HepG2 (cell line): ENCODE measurements at regions not wholly inside any gene's neighbourhood (a gene's known extent, or its start where the extent isn't known, plus 50 kb on each side); places are given as distances from the start of the nearest gene placed in this dataset.

Experiments used
- ATAC-seq: fragments of 200-7000 bp; cut with Tn5 transposase; 3 replicates; pipeline ENCODE4 v1.9.1; 2020; ENCODE audit warnings: mild to moderate bottlenecking, moderate library complexity
- BruUV-seq: library from RNA; stranded (reverse); fragments of 400-500 nt; replicated peaks from 2 replicates; lab custom pipeline; 2021; lab: Mats Ljungman, UMichigan
- CTCF ChIA-PET: fragments of 300-600 bp; formaldehyde crosslinking; extraction: SDS; loops from one replicate; lab custom pipeline; 2021; ENCODE audit warnings: low total read pairs, inconsistent platforms, low intra/inter-chr PET ratio; lab: Yijun Ruan, JAX
- POLR2A ChIA-PET: fragments of 350-600 bp; sonication (Branson Sonifier 250); formaldehyde crosslinking; loops from one replicate; lab custom pipeline; 2020; ENCODE audit warnings: antibody characterized with exemption, inconsistent platforms; lab: Yijun Ruan, JAX
- DNase-seq: peaks from one replicate; pipeline ENCODE4 v3.0.0-alpha.2; 2015; ENCODE audit warnings: low spot score
- FAIRE-seq: peaks from 3 replicates; lab custom pipeline; 2011; peaks lifted over from hg19 to GRCh38; lab: Jason Lieb, UNC
- H2AFZ ChIP-seq: one replicate; pipeline ENCODE4 v1.6.1; 2011; ENCODE audit warnings: low read length, inconsistent platforms
- H3K27ac ChIP-seq: fragments of 300-600 bp; 3 replicates; pipeline ENCODE4 v1.8.0; 2011; ENCODE audit warnings: mixed run types, mild to moderate bottlenecking, mixed read lengths, low read length, inconsistent platforms; ENCODE audit not compliant: insufficient read depth; ENCODE audit errors: extremely low read length
- H3K27me3 ChIP-seq, 2 experiments: fragments of 200-600 bp in 1 of 2; 2 replicates in 1 of 2; 3 replicates in 1 of 2; pipeline versions ENCODE4 v1.6.0 to v1.8.0; 2011; ENCODE audit warnings: low read length in 2 of 2, mild to moderate bottlenecking in 2 of 2, moderate library complexity in 2 of 2, inconsistent platforms in 1 of 2; ENCODE audit not compliant: insufficient read depth in 2 of 2, control insufficient read depth in 1 of 2
- H3K36me3 ChIP-seq, 2 experiments: fragments of 200-600 bp in 1 of 2; replicated peaks in 1 of 2; 2 replicates in 1 of 2; 3 replicates in 1 of 2; pipeline versions ENCODE4 v1.5.1 to v1.8.0; 2011; ENCODE audit warnings: low read length in 2 of 2, inconsistent platforms in 1 of 2; ENCODE audit not compliant: insufficient read depth in 2 of 2, control insufficient read depth in 1 of 2
- H3K4me1 ChIP-seq: 2 replicates; pipeline ENCODE4 v1.5.1; 2012; ENCODE audit warnings: low read length, inconsistent platforms; ENCODE audit not compliant: insufficient read depth
- H3K4me2 ChIP-seq: 2 replicates; pipeline ENCODE4 v1.6.0; 2011; ENCODE audit warnings: low read depth, low read length, inconsistent platforms
- H3K4me3 ChIP-seq, 3 experiments: fragments of 200-600 bp in 1 of 3; sonication (generic), shearing (Covaris generic) in 1 of 3; replicated peaks in 1 of 3; 2 replicates each; pipeline ENCODE4 v1.5.1; 2011 to 2016; ENCODE audit warnings: low read length in 3 of 3, inconsistent platforms in 2 of 3, low read depth in 2 of 3, mild to moderate bottlenecking in 2 of 3, control low read depth in 1 of 3, mixed read lengths in 1 of 3; ENCODE audit not compliant: insufficient read depth in 1 of 3
- H3K79me2 ChIP-seq: one replicate; pipeline ENCODE4 v1.6.1; 2011; ENCODE audit warnings: low read length, inconsistent platforms; ENCODE audit not compliant: insufficient read depth
- H3K9ac ChIP-seq: 2 replicates; pipeline ENCODE4 v1.6.0; 2011; ENCODE audit warnings: mild to moderate bottlenecking, low read depth, low read length, inconsistent platforms; ENCODE audit not compliant: insufficient read depth
- H3K9me3 ChIP-seq: 2 replicates; pipeline ENCODE4 v1.5.1; 2012; ENCODE audit warnings: mild to moderate bottlenecking, low read length
- H4K20me1 ChIP-seq: 2 replicates; pipeline ENCODE4 v1.6.0; 2011; ENCODE audit warnings: inconsistent platforms, mild to moderate bottlenecking, low read length, moderate library complexity; ENCODE audit not compliant: insufficient read depth
- DNMT3B ChIP-seq: conservative IDR thresholded peaks from 2 replicates; pipeline ENCODE4 v1.6.1; 2016; ENCODE audit warnings: missing biosample characterization, control low read depth
- KLF12 ChIP-seq: sonication (generic); formaldehyde crosslinking; IDR thresholded peaks from 2 replicates; pipeline ENCODE4 v1.4.0; 2020; ENCODE audit warnings: missing genetic modification reagents, borderline replicate concordance
- SIX4 ChIP-seq: sonication (generic); formaldehyde crosslinking; IDR thresholded peaks from 2 replicates; pipeline ENCODE4 v1.4.0; 2020; ENCODE audit warnings: missing genetic modification reagents
- ZFYVE20 ChIP-seq: sonication (generic); formaldehyde crosslinking; IDR thresholded peaks from 2 replicates; pipeline ENCODE4 v1.8.0; 2023; ENCODE audit warnings: low read depth, mild to moderate bottlenecking, moderate library complexity, missing genetic modification reagents, borderline replicate concordance
- ZNF256 ChIP-seq: sonication (generic); formaldehyde crosslinking; conservative IDR thresholded peaks from 2 replicates; pipeline ENCODE4 v1.4.0; 2020; ENCODE audit warnings: missing genetic modification reagents
- ZNF75D ChIP-seq: sonication (generic); formaldehyde crosslinking; IDR thresholded peaks from 2 replicates; pipeline ENCODE4 v1.8.1; 2023; ENCODE audit warnings: missing genetic modification reagents, mild to moderate bottlenecking, borderline replicate concordance
- ZNF776 ChIP-seq: sonication (generic); formaldehyde crosslinking; IDR thresholded peaks from 2 replicates; pipeline ENCODE4 v1.4.0; 2020; ENCODE audit warnings: mild to moderate bottlenecking, missing genetic modification reagents
- WGBS: methylation state at CpG from one replicate; pipeline ENCODE4 v1.1.6; 2017; ENCODE audit warnings: low lambda C conversion rate; 5-methylcytosine and 5-hydroxymethylcytosine counted together
- in situ Hi-C: cut with HindIII; loops from 2 replicates; pipeline ENCODE4 v1.10.0; 2017; ENCODE audit warnings: low pct_unique_long_range_greater_than_20kb; ENCODE audit not compliant: extremely low pct_ligation_motif_present
- intact Hi-C: fragments of 100-400 bp; cut with micrococcal nuclease; formaldehyde crosslinking; loops from one replicate; pipeline ENCODE4 v1.10.0; 2022; ENCODE audit not compliant: unreplicated experiment
- TF ChIP-seq, protein P1 (sequence below): IDR thresholded peaks from 2 replicates; pipeline ENCODE4 v1.6.1; 2016; ENCODE audit warnings: missing compliant biosample characterization, missing genetic modification reagents, borderline replicate concordance
- TF ChIP-seq, protein P2 (sequence below): sonication (generic); formaldehyde crosslinking; IDR thresholded peaks from 2 replicates; pipeline ENCODE4 v1.4.0; 2020; ENCODE audit warnings: missing genetic modification reagents

DNA sequence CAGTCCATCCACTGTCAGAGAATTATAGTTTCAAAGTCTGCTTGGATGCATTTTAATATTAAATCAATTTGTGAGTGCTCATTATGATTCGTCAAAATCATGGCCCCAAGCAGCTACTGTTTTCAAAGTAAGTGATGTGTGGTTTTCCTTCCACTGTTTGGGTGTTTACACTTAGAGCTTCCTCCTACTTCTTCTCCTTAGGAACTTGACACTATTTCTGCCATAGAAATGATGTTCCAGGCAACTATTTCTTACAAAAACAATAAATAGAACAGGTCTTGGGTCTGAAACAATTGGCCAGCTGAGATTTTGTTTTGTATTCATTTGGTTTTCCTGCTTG is 132.8 kb upstream of the RAI14 start:
- WGBS, result 5% methylated on average over 1 of the region's 1 CpG
- no peak overlapping the region for H2AFZ ChIP-seq

More for the DNA sequence above, 132.8 kb upstream of the RAI14 start:
- Histone ChIP-seq H3K36me3 (no peaks in the 10 kb centered on the region), H3K4me2 (no peak overlapping the region), H3K79me2 (no peaks in the 10 kb centered on the region), H4K20me1 (no peaks in the 10 kb centered on the region), H3K27me3 (no peaks in the 10 kb centered on the region), H3K4me3 (no peak overlapping the region), H3K4me1 (peaks cover 21% of the 10 kb centered on the region), H3K27ac (no peak overlapping the region), H3K9ac (no peak overlapping the region), H3K9me3 (no peaks in the 10 kb centered on the region)
- FAIRE-seq (no peak), DNase-seq (no peak), ATAC-seq (no peak)
- intact Hi-C loops, result loop anchor here (1.0 kb wide), 2 partner anchors 36 to 375 kb away; no protein-coding TSS in a partner anchor
- no TSS peak for BruUV-seq
- no peak for TF ChIP-seq ZFYVE20
- TF ChIP-seq SIX4, result no peak
- TF ChIP-seq, protein P1, sequence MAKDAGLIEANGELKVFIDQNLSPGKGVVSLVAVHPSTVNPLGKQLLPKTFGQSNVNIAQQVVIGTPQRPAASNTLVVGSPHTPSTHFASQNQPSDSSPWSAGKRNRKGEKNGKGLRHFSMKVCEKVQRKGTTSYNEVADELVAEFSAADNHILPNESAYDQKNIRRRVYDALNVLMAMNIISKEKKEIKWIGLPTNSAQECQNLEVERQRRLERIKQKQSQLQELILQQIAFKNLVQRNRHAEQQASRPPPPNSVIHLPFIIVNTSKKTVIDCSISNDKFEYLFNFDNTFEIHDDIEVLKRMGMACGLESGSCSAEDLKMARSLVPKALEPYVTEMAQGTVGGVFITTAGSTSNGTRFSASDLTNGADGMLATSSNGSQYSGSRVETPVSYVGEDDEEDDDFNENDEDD (CRISPR knock-in tag), result no peak
- TF ChIP-seq ZNF776 (CRISPR knock-in tag), result no peak
- no peak for TF ChIP-seq ZNF256 (CRISPR knock-in tag)
- no peak for TF ChIP-seq DNMT3B (CRISPR knock-in tag)
- no peak for TF ChIP-seq KLF12 (CRISPR knock-in tag)
- TF ChIP-seq ZNF75D (CRISPR knock-in tag), result no peak
- TF ChIP-seq, protein P2, sequence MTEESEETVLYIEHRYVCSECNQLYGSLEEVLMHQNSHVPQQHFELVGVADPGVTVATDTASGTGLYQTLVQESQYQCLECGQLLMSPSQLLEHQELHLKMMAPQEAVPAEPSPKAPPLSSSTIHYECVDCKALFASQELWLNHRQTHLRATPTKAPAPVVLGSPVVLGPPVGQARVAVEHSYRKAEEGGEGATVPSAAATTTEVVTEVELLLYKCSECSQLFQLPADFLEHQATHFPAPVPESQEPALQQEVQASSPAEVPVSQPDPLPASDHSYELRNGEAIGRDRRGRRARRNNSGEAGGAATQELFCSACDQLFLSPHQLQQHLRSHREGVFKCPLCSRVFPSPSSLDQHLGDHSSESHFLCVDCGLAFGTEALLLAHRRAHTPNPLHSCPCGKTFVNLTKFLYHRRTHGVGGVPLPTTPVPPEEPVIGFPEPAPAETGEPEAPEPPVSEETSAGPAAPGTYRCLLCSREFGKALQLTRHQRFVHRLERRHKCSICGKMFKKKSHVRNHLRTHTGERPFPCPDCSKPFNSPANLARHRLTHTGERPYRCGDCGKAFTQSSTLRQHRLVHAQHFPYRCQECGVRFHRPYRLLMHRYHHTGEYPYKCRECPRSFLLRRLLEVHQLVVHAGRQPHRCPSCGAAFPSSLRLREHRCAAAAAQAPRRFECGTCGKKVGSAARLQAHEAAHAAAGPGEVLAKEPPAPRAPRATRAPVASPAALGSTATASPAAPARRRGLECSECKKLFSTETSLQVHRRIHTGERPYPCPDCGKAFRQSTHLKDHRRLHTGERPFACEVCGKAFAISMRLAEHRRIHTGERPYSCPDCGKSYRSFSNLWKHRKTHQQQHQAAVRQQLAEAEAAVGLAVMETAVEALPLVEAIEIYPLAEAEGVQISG, result no peak
- ChIA-PET CTCF (interaction anchor here (1.5 to 2.1 kb wide), 2 partner anchors 37 to 375 kb away, joined by 9 to 10 read pairs; no protein-coding TSS in a partner anchor), POLR2A (no interaction called here)
- in situ Hi-C loops, result no loop called here
